H1 (cell line): ENCODE measurements at regions not wholly inside any gene's neighbourhood (a gene's known extent, or its start where the extent isn't known, plus 50 kb on each side); places are given as distances from the start of the nearest gene placed in this dataset.

ENCODE experiments used
- CTCF ChIA-PET: fragments of 300-600 bp; sonication (Branson Sonifier 250); formaldehyde crosslinking; loops from one replicate; lab custom pipeline; 2021; ENCODE audit not compliant: partially characterized antibody; lab: Charles Lee
- POLR2A ChIA-PET: fragments of 300-600 bp; sonication (Branson Sonifier 250); formaldehyde crosslinking; loops from one replicate; lab custom pipeline; 2021; ENCODE audit warnings: inconsistent platforms; ENCODE audit not compliant: partially characterized antibody; lab: Charles Lee
- DNase-seq, 2 experiments: peaks; one replicate each; pipeline versions ENCODE4 v3.0.0 to v3.0.0-alpha.2; 2010 to 2022; ENCODE audit warnings: low spot score in 2 of 2, low read depth in 1 of 2, mixed read lengths in 1 of 2
- FAIRE-seq: peaks from 2 replicates; lab custom pipeline; 2011; peaks lifted over from hg19 to GRCh38; lab: Jason Lieb, UNC
- H2AFZ ChIP-seq: 2 replicates; pipeline ENCODE4 v1.8.1; 2012; ENCODE audit warnings: low read length, inconsistent platforms
- H2AK5ac ChIP-seq: 2 replicates; pipeline ENCODE4 v1.6.1; 2013; ENCODE audit warnings: low read depth, low read length
- H2BK120ac ChIP-seq: replicated peaks from 2 replicates; pipeline ENCODE3; 2013; ENCODE audit warnings: low read depth, low read length, inconsistent platforms
- H2BK12ac ChIP-seq: 2 replicates; pipeline ENCODE4 v1.6.1; 2013; ENCODE audit warnings: low read depth, low read length
- H2BK15ac ChIP-seq: 2 replicates; pipeline ENCODE4 v1.6.1; 2013; ENCODE audit warnings: low read length
- H2BK20ac ChIP-seq: 2 replicates; pipeline ENCODE4 v1.6.1; 2013; ENCODE audit warnings: low read length
- H2BK5ac ChIP-seq: 2 replicates; pipeline ENCODE4 v1.6.1; 2013; ENCODE audit warnings: low read depth, low read length
- H3K14ac ChIP-seq: 2 replicates; pipeline ENCODE4 v1.6.1; 2013; ENCODE audit warnings: inconsistent platforms; ENCODE audit not compliant: insufficient read length
- H3K18ac ChIP-seq: 2 replicates; pipeline ENCODE4 v1.6.1; 2013; ENCODE audit warnings: low read length; ENCODE audit errors: extremely low read depth
- H3K23ac ChIP-seq: 2 replicates; pipeline ENCODE4 v1.6.1; 2013; ENCODE audit warnings: inconsistent platforms; ENCODE audit not compliant: insufficient read length
- H3K23me2 ChIP-seq: 2 replicates; pipeline ENCODE4 v1.6.1; 2013; ENCODE audit warnings: low read depth, low read length
- H3K27ac ChIP-seq: 2 replicates; pipeline ENCODE4 v1.6.1; 2011; ENCODE audit warnings: low read depth, low read length, inconsistent platforms
- H3K27me3 ChIP-seq, 4 experiments: replicated peaks in 1 of 4; 1 replicate in 1 of 4; 2 replicates in 3 of 4; pipeline versions ENCODE4 v1.6.1 to v1.8.1; 2011 to 2013; ENCODE audit warnings: low read length in 3 of 4, mild to moderate bottlenecking in 3 of 4, inconsistent platforms in 2 of 4, mixed read lengths in 2 of 4, moderate library complexity in 1 of 4; ENCODE audit not compliant: control insufficient read depth in 3 of 4, insufficient read depth in 3 of 4; ENCODE audit errors: extremely low read depth in 1 of 4
- H3K36me3 ChIP-seq, 4 experiments: 2 replicates each; pipeline versions ENCODE4 v1.6.1 to v1.8.1; 2011 to 2013; ENCODE audit warnings: mild to moderate bottlenecking in 4 of 4, low read length in 3 of 4, moderate library complexity in 2 of 4, control low read depth in 1 of 4, inconsistent platforms in 1 of 4; ENCODE audit not compliant: insufficient read depth in 4 of 4, control insufficient read depth in 2 of 4
- H3K4ac ChIP-seq: replicated peaks from 2 replicates; pipeline ENCODE3; 2013; ENCODE audit warnings: low read length, low read depth, mixed read lengths, inconsistent platforms; ENCODE audit not compliant: insufficient read length
- H3K4me1 ChIP-seq, 4 experiments: replicated peaks in 1 of 4; 1 replicate in 1 of 4; 2 replicates in 3 of 4; pipeline versions ENCODE4 v1.6.1 to v1.8.1; 2011 to 2013; ENCODE audit warnings: low read length in 3 of 4, inconsistent platforms in 2 of 4, mixed read lengths in 1 of 4; ENCODE audit not compliant: insufficient read depth in 4 of 4, control insufficient read depth in 3 of 4
- H3K4me2 ChIP-seq, 2 experiments: 2 replicates each; pipeline versions ENCODE4 v1.6.1 to v1.8.1; 2011 to 2013; ENCODE audit warnings: low read depth in 2 of 2, low read length in 2 of 2, control low read depth in 1 of 2, inconsistent platforms in 1 of 2, mild to moderate bottlenecking in 1 of 2; ENCODE audit not compliant: insufficient read depth in 1 of 2
- H3K4me3 ChIP-seq, 4 experiments: fragments of 200-600, 300-600 bp in 1 of 4; sonication (generic), shearing (Covaris generic), sonication (Bioruptor Twin) in 1 of 4; 2 replicates each; pipeline versions ENCODE4 v1.5.1 to v1.8.1; 2011 to 2016; ENCODE audit warnings: low read length in 4 of 4, low read depth in 3 of 4, control low read depth in 2 of 4, inconsistent platforms in 2 of 4, mild to moderate bottlenecking in 2 of 4, mixed read lengths in 1 of 4, moderate library complexity in 1 of 4; ENCODE audit not compliant: insufficient read depth in 2 of 4; ENCODE audit errors: extremely low read depth in 1 of 4
- H3K56ac ChIP-seq: replicated peaks from 2 replicates; pipeline ENCODE3; 2013; ENCODE audit warnings: low read depth, mild to moderate bottlenecking, mixed read lengths, low read length, inconsistent platforms; ENCODE audit not compliant: insufficient read length
- H3K79me1 ChIP-seq: 2 replicates; pipeline ENCODE4 v1.6.1; 2013; ENCODE audit warnings: low read depth, low read length, control low read depth
- H3K79me2 ChIP-seq, 2 experiments: 2 replicates each; pipeline versions ENCODE4 v1.6.1 to v1.8.1; 2012 to 2013; ENCODE audit warnings: low read length in 2 of 2, mild to moderate bottlenecking in 2 of 2, inconsistent platforms in 1 of 2; ENCODE audit not compliant: insufficient read depth in 2 of 2, control insufficient read depth in 1 of 2
- H3K9ac ChIP-seq, 4 experiments: replicated peaks in 1 of 4; 1 replicate in 1 of 4; 2 replicates in 3 of 4; pipeline versions ENCODE4 v1.6.1 to v1.8.1; 2011 to 2013; ENCODE audit warnings: low read depth in 3 of 4, low read length in 3 of 4, control low read depth in 2 of 4, mild to moderate bottlenecking in 2 of 4, moderate library complexity in 2 of 4, inconsistent platforms in 1 of 4; ENCODE audit errors: extremely low read depth in 1 of 4
- H3K9me3 ChIP-seq, 2 experiments: 2 replicates each; pipeline versions ENCODE4 v1.6.1 to v1.8.1; 2012 to 2013; ENCODE audit warnings: mild to moderate bottlenecking in 2 of 2, moderate library complexity in 2 of 2, control low read depth in 1 of 2, inconsistent platforms in 1 of 2, low read depth in 1 of 2, low read length in 1 of 2, mixed read lengths in 1 of 2; ENCODE audit not compliant: insufficient read depth in 2 of 2
- H4K20me1 ChIP-seq, 2 experiments: replicated peaks in 1 of 2; 2 replicates each; pipeline versions ENCODE3 to v1.8.1; 2011 to 2013; ENCODE audit warnings: inconsistent platforms in 2 of 2, low read length in 2 of 2, mild to moderate bottlenecking in 1 of 2; ENCODE audit not compliant: insufficient read depth in 2 of 2, control insufficient read depth in 1 of 2
- H4K5ac ChIP-seq: 2 replicates; pipeline ENCODE4 v1.6.1; 2013; ENCODE audit warnings: low read length, low read depth, mixed read lengths, inconsistent platforms; ENCODE audit not compliant: insufficient read length
- H4K8ac ChIP-seq: 2 replicates; pipeline ENCODE4 v1.8.0; 2013; ENCODE audit warnings: mild to moderate bottlenecking, moderate library complexity, low read length, inconsistent platforms; ENCODE audit not compliant: insufficient read depth; ENCODE audit errors: extremely low read depth
- H4K91ac ChIP-seq: replicated peaks from 2 replicates; pipeline ENCODE3; 2013; ENCODE audit warnings: low read length, mixed read lengths, inconsistent platforms; ENCODE audit not compliant: insufficient read length
- RAD21 ChIP-seq, 2 experiments: IDR thresholded peaks in 1 of 2; conservative IDR thresholded peaks in 1 of 2; 2 replicates each; pipeline ENCODE4 v1.6.1; 2011; ENCODE audit warnings: low read depth in 2 of 2, low read length in 2 of 2, improper control_type of control experiment in 1 of 2, inconsistent platforms in 1 of 2, mild to moderate bottlenecking in 1 of 2, moderate library complexity in 1 of 2
- SIN3A ChIP-seq, 2 experiments: IDR thresholded peaks in 1 of 2; conservative IDR thresholded peaks in 1 of 2; 2 replicates each; pipeline ENCODE4 v1.6.1; 2011 to 2012; ENCODE audit warnings: low read length in 2 of 2, improper control_type of control experiment in 1 of 2, low read depth in 1 of 2, mild to moderate bottlenecking in 1 of 2
- WGBS, 2 experiments: shearing (Covaris generic) in 1 of 2; methylation state at CpG; one replicate each; pipeline versions ENCODE4 v1.1.6 to v1.1.7; 2013 to 2015; ENCODE audit warnings: low lambda C conversion rate in 2 of 2, mixed read lengths in 2 of 2, inconsistent platforms in 1 of 2, low coverage in 1 of 2, missing lambda C conversion rate in 1 of 2; ENCODE audit not compliant: insufficient replicate concordance in 2 of 2, insufficient coverage in 1 of 2, insufficient read length in 1 of 2; ENCODE audit errors: extremely low coverage in 1 of 2, missing lambda C conversion rate in 1 of 2; 5-methylcytosine and 5-hydroxymethylcytosine counted together

DNA sequence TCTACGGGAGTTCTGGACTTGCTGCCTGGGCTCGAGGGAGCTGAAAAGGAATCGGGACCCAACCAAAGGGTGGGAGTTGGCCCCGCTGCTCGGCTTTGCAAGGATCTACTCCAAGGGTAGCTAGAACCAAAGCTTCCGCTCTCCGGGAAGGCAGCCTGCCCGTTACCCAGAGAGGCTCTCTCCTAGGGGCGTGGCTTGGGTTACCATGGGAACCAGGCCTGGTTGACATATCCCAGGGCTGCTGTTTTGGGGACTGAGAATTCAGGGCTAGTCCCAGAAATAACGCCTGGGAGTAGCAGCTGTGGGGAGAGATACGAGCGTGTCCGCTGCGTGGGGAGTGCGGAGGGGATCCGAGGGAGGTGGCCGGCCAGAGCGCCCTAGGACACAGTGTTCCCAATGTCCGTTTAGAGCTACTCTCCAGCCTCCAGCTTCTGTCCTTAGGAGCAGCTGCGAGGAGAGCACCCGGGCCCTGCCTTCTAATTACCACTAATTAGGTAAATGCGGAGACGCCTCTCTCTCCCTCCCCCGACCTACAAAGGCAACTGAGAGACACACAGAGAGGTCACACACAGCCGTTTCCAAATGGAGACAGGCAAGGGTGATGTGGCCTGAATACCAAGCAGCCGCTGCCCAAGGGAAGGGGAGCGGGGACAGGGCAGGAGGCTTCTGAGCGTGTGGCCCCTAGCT, 141.6 kb upstream of the CADM1 start:
- TF ChIP-seq RAD21 (IDR thresholded peaks at IDR 0.05 in 1 of 2, conservative IDR thresholded peaks at IDR 0.05 in 1 of 2; ENCODE audit: low read depth in 2 of 2, low read length in 2 of 2) (peak; percentile 20 to 38; a peak in 3 of 4 replicates), SIN3A (conservative IDR thresholded peaks at IDR 0.05 in 1 of 2, IDR thresholded peaks at IDR 0.05 in 1 of 2; ENCODE audit: low read depth in 1 of 2, low read length in 2 of 2) (no peak)
- Histone ChIP-seq H4K91ac (no peak overlapping the region), H3K4me2 (peak overlapping the region; percentile 50 to 76), H3K23me2 (peaks cover 4% of the 10 kb centered on the region), H4K8ac (no peak overlapping the region), H3K18ac (peak overlapping the region; percentile 51; the same call in 1 of the 2 replicates), H3K23ac (no peak overlapping the region), H3K4ac (no peak overlapping the region), H3K56ac (no peak overlapping the region), H4K20me1 (no peaks in the 10 kb centered on the region), H3K79me2 (no peaks in the 10 kb centered on the region), H3K4me1 (peaks cover 2 to 9% (median 4%) of the 10 kb centered on the region in 4 experiments; a peak in 4 of 7 replicates), H3K4me3 (peak overlapping the region in 2 of 4 experiments; percentile 8 to 24; a peak in 3 of 8 replicates), H3K36me3 (no peaks in the 10 kb centered on the region), H2BK15ac (peak overlapping the region; percentile 8; the same call in 1 of the 2 replicates), H2BK5ac (no peak overlapping the region; the same call in 1 of the 2 replicates), H2BK120ac (no peak overlapping the region), H3K27ac (no peak overlapping the region), H3K9ac (no peak overlapping the region), H2AK5ac (no peak overlapping the region), H2BK20ac (no peak overlapping the region), H4K5ac (no peak overlapping the region), H3K9me3 (no peaks in the 10 kb centered on the region), H3K79me1 (no peaks in the 10 kb centered on the region), H2BK12ac (no peak overlapping the region), H2AFZ (peak overlapping the region; percentile 97), H3K14ac (no peak overlapping the region), H3K27me3 (no peaks in the 10 kb centered on the region; a peak in 1 of 7 replicates)
- DNase-seq (peak in 1 of 2 experiments; percentile 94), FAIRE-seq (peak; percentile 63)
- ChIA-PET CTCF (interaction anchor here (0.6 to 1.8 kb wide), 9 partner anchors 15 to 321 kb away, joined by 3 to 4 read pairs (median 3); no protein-coding TSS in a partner anchor), POLR2A (interaction anchor here (1.2 kb wide), 1 partner anchor 140 kb away, joined by 4 read pairs; no protein-coding TSS in a partner anchor)
- 66% methylated on average over 27 of the region's 28 CpGs; no CpG with 5 or more reads in 1 of the 2 experiments for WGBS, 2 experiments
